ENCODE measurements at regions not wholly inside any gene's neighbourhood (a gene's known extent, or its start where the extent isn't known, plus 50 kb on each side); places are given as distances from the start of the nearest gene placed in this dataset.
A peak's percentile ranks its signal among the peaks of the same experiment; 100 is the strongest.
"Not testable (repeated sequence)": the region's sequence is repeated elsewhere in the genome, so short reads cannot be mapped to it uniquely, and the experiment has no call there.

DNA sequence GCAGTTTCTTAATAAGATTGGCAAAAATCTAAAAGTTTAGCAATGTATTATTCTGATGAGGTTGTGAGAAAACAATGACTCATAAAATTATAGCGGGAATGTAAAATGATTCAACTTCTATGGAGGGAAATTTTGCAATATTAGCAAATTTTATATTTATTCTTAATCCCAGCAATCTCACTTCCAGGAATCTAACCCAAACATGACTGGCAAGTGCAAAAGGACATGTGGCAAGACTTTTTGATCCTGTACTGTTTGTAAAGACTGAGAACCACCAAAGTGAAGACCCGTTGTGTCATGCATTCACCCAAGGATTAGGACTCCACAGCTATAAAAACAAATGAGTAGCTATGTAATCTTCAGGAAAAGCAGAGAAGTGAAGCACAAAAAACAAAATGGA, 234.8 kb upstream of the KYNU start:
- TF ChIP-seq, protein P1, sequence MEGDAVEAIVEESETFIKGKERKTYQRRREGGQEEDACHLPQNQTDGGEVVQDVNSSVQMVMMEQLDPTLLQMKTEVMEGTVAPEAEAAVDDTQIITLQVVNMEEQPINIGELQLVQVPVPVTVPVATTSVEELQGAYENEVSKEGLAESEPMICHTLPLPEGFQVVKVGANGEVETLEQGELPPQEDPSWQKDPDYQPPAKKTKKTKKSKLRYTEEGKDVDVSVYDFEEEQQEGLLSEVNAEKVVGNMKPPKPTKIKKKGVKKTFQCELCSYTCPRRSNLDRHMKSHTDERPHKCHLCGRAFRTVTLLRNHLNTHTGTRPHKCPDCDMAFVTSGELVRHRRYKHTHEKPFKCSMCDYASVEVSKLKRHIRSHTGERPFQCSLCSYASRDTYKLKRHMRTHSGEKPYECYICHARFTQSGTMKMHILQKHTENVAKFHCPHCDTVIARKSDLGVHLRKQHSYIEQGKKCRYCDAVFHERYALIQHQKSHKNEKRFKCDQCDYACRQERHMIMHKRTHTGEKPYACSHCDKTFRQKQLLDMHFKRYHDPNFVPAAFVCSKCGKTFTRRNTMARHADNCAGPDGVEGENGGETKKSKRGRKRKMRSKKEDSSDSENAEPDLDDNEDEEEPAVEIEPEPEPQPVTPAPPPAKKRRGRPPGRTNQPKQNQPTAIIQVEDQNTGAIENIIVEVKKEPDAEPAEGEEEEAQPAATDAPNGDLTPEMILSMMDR (conservative IDR thresholded peaks at IDR 0.05; ENCODE audit: control insufficient read depth, insufficient read depth, low read depth, low read length), result no peak
- no peak overlapping the region for H3K4me3 ChIP-seq (ENCODE audit: control insufficient read depth, low read depth, low read length)
- peak; percentile 14 for DNase-seq (ENCODE audit: low read depth)

DNA sequence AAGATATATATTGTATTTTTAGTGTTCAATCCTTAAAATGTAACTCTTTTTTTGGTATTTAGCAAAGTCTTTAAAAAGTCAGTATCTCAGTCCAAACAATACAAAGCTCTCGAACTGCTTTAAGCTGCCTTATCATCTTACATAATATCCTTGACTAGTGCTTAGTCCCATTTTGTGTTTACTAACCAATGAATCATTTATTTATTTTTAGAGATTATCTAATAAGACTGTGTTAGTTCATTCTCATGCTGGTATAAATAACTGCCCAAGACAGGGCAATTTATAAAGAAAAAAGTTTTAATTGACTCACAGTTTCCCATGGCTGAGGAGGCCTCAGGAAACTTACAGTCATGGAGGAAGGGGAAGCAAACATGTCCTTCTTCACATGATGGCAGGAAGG, 248.3 kb upstream of the KYNU start:
- TF ChIP-seq, protein P1 (conservative IDR thresholded peaks at IDR 0.05; ENCODE audit: control insufficient read depth, insufficient read depth, low read depth, low read length), result no peak
- no peak for DNase-seq (ENCODE audit: low read depth)
- no peak overlapping the region for H3K4me3 ChIP-seq (ENCODE audit: control insufficient read depth, low read depth, low read length)

DNA sequence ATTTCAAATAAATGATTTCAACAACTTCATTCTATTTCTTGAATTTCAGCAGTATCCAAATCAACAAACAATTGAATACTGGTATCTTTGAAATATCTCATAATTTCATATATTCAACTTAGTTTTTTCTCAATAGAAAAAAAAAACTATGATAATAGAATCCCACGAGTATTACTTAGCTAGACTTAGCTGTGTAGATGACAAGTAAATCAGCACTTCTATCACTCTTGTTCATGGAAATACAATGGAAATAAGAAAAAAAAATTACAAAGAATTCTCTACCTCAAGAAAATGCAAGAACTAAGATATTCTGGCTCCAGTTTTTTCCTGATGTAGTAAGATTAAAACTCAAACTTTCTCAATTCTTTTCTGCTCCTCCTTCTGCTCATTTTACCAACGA, 256.2 kb upstream of the KYNU start:
- H3K4me3 ChIP-seq (ENCODE audit: control insufficient read depth, low read depth, low read length), result no peak overlapping the region
- DNase-seq (ENCODE audit: low read depth), result no peak
- TF ChIP-seq, protein P1 (conservative IDR thresholded peaks at IDR 0.05; ENCODE audit: control insufficient read depth, insufficient read depth, low read depth, low read length), result no peak

DNA sequence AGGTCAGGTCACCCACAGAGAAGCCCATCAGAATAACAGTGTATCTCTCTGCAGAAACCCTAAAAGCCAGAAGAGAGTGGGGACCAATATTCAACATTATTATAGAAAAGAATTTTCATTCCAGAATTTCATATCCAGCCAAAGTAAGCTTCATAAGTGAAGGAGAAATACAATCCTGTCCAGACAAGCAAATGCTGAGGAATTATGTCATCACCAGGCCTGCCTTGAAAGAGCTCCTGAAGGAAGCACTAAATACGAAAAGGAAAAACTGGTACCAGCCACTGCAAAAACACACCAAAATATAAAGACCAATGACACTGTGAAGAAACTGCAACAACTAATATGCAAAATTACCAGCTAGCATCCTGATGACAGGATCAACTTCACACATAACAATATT, 260.0 kb upstream of the KYNU start:
- no peak overlapping the region for H3K4me3 ChIP-seq (ENCODE audit: control insufficient read depth, low read depth, low read length)
- DNase-seq (ENCODE audit: low read depth), result no peak
- TF ChIP-seq, protein P1 (conservative IDR thresholded peaks at IDR 0.05; ENCODE audit: control insufficient read depth, insufficient read depth, low read depth, low read length), result no peak

DNA sequence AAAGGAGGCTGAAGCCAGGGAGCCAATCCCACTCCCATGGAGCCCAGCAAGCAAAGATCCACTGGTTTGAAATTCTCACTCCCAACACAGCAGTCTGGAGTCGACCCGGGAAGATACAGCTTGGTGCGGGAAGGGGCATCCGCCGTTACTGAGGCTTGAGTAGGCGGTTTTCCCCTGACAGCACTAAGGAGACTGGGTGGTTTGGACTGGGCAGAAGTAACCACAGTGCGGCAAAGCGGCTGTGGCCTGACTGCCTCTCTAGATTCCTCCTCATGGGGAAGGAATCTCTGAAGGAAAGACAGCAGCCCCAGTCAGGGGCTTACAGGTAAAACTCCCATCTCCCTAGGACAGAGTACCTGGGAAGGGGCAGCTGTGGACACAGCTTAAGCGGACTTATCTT, 261.6 kb upstream of the KYNU start:
- TF ChIP-seq, protein P1 (conservative IDR thresholded peaks at IDR 0.05; ENCODE audit: control insufficient read depth, insufficient read depth, low read depth, low read length), result no peak
- DNase-seq (ENCODE audit: low read depth), result no peak
- H3K4me3 ChIP-seq (ENCODE audit: control insufficient read depth, low read depth, low read length), result no peak overlapping the region

DNA sequence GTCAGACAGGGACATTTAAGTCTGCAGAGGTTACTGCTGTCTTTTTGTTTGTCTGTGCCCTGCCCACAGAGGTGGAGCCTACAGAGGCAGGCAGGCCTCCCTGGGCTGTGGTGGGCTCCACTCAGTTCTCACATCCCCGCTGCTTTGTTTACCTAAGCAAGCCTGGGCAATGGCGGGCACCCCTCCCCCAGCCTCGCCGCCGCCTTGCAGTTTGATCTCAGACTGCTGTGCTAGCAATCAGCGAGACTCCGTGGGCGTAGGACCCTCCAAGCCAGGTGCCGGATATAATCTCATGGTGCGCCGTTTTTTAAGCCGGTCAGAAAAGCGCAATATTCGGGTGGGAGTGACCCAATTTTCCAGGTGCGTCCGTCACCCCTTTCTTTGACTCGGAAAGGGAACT, 264.3 kb upstream of the KYNU start:
- H3K4me3 ChIP-seq (ENCODE audit: control insufficient read depth, low read depth, low read length); DNase-seq (ENCODE audit: low read depth): not testable (repeated sequence)

DNA sequence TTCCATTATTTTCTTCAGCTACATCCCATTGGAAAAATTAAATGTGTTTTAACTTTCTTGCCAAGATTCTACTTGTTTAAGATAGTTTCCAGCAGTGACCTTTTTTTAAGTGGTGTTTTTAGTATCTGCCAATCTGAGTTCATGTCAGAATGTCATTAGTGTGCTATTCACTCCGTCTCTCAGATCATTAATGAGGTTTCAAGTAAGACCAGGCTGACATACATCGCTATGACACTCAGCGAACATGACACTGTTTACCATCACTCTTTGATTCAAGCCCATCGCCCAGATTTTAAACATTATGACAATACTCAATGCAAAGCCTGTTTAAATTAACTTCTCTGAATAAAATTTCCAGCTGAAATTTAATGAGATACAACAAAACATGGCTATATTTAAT, 272.0 kb upstream of the KYNU start:
- TF ChIP-seq, protein P1 (conservative IDR thresholded peaks at IDR 0.05; ENCODE audit: control insufficient read depth, insufficient read depth, low read depth, low read length), result no peak
- no peak overlapping the region for H3K4me3 ChIP-seq (ENCODE audit: control insufficient read depth, low read depth, low read length)
- DNase-seq (ENCODE audit: low read depth), result no peak
